MM.1S (cell line): ENCODE measurements at regions not wholly inside any gene's neighbourhood (a gene's known extent, or its start where the extent isn't known, plus 50 kb on each side); places are given as distances from the start of the nearest gene placed in this dataset.

Experiments used
- CTCF ChIP-seq: fragments of 300-600 bp; sonication (generic); IDR thresholded peaks from 2 replicates; pipeline ENCODE4 v1.5.1; 2016; ENCODE audit warnings: antibody characterized with exemption, low read length, mixed read lengths
- EZH2 ChIP-seq: fragments of 300-600 bp; sonication (generic); optimal IDR thresholded peaks from 2 replicates; pipeline ENCODE3; 2017; ENCODE audit warnings: low read depth, mild to moderate bottlenecking, antibody characterized with exemption, low read length, mixed read lengths

GRCh38 chr21:27566521-27566920, 599.6 kb upstream of the ADAMTS5 start:
- TF ChIP-seq CTCF: no peak
- no peak for TF ChIP-seq EZH2
